ENCODE measurements at regions not wholly inside any gene's neighbourhood (a gene's known extent, or its start where the extent isn't known, plus 50 kb on each side); places are given as distances from the start of the nearest gene placed in this dataset.

- DNase-seq (ENCODE audit: low read depth), result no peak
Measured at GRCh38 chr12:38969706-38970105, 64.3 kb upstream of the CPNE8 start.

GRCh38 chr12:38961683-38962082 is 56.3 kb upstream of the CPNE8 start:
- DNase-seq (ENCODE audit: low read depth), result no peak

- DNase-seq (ENCODE audit: low read depth), result no peak
Measured at GRCh38 chr12:38961012-38961411, 55.6 kb upstream of the CPNE8 start.

GRCh38 chr12:38956337-38956736 is 50.9 kb upstream of the CPNE8 start:
- DNase-seq (ENCODE audit: low read depth), result no peak

Measured in GM04503 (cell line).